Endothelial cell of umbilical vein (primary cell): ENCODE measurements at regions not wholly inside any gene's neighbourhood (a gene's known extent, or its start where the extent isn't known, plus 50 kb on each side); places are given as distances from the start of the nearest gene placed in this dataset.

ENCODE experiments used
- BruUV-seq: library from RNA; stranded (reverse); fragments of 400-500 nt; replicated peaks from 2 replicates; lab custom pipeline; 2021; lab: Mats Ljungman, UMichigan
- CTCF ChIA-PET: fragments of 300-600, 350-600 bp; sonication (Branson Sonifier 250); formaldehyde crosslinking; loops from one replicate; lab custom pipeline; 2021; ENCODE audit warnings: antibody characterized with exemption, inconsistent platforms; lab: Charles Lee
- POLR2A ChIA-PET: fragments of 300-600, 350-600 bp; sonication (Branson Sonifier 250); formaldehyde crosslinking; loops from one replicate; lab custom pipeline; 2021; ENCODE audit warnings: antibody characterized with exemption, inconsistent platforms; lab: Charles Lee
- DNase-seq: peaks from one replicate; pipeline ENCODE4 v3.0.0-alpha.2; 2011; ENCODE audit warnings: low read depth, low spot score
- FAIRE-seq: peaks from 2 replicates; lab custom pipeline; 2011; peaks lifted over from hg19 to GRCh38; lab: Jason Lieb, UNC
- H2AFZ ChIP-seq: 2 replicates; pipeline ENCODE4 v1.6.0; 2012; ENCODE audit warnings: low read depth, low read length, control low read depth, inconsistent platforms
- H3K27ac ChIP-seq: 2 replicates; pipeline ENCODE4 v1.5.1; 2011; ENCODE audit warnings: low read depth, mild to moderate bottlenecking, control low read depth, low read length, moderate library complexity; ENCODE audit not compliant: insufficient read depth
- H3K27me3 ChIP-seq, 2 experiments: 2 replicates each; pipeline versions ENCODE4 v1.6.0 to v1.6.1; 2011; ENCODE audit warnings: low read length in 2 of 2, mixed read lengths in 1 of 2; ENCODE audit not compliant: control insufficient read depth in 2 of 2, insufficient read depth in 2 of 2
- H3K36me3 ChIP-seq, 2 experiments: 2 replicates in 1 of 2; 3 replicates in 1 of 2; pipeline ENCODE4 v1.5.1; 2011; ENCODE audit warnings: low read length in 2 of 2, mild to moderate bottlenecking in 1 of 2, moderate library complexity in 1 of 2; ENCODE audit not compliant: control insufficient read depth in 2 of 2, insufficient read depth in 2 of 2; ENCODE audit errors: extremely low read depth in 1 of 2
- H3K4me1 ChIP-seq: 3 replicates; pipeline ENCODE4 v1.5.1; 2011; ENCODE audit warnings: mild to moderate bottlenecking, low read length; ENCODE audit not compliant: control insufficient read depth, insufficient read depth; ENCODE audit errors: extremely low read depth
- H3K4me2 ChIP-seq: 2 replicates; pipeline ENCODE4 v1.6.1; 2011; ENCODE audit warnings: low read length, control low read depth, mixed read lengths; ENCODE audit not compliant: insufficient read depth
- H3K4me3 ChIP-seq, 3 experiments: fragments of 200-600 bp in 1 of 3; sonication (generic), shearing (Covaris generic) in 1 of 3; replicated peaks in 1 of 3; 2 replicates each; pipeline ENCODE4 v1.5.1; 2011 to 2016; ENCODE audit warnings: control low read depth in 3 of 3, low read length in 3 of 3, mild to moderate bottlenecking in 2 of 3, inconsistent platforms in 1 of 3, low read depth in 1 of 3, moderate library complexity in 1 of 3; ENCODE audit not compliant: insufficient read depth in 1 of 3
- H3K79me2 ChIP-seq: 2 replicates; pipeline ENCODE4 v1.6.0; 2012; ENCODE audit warnings: low read length, inconsistent platforms; ENCODE audit not compliant: control insufficient read depth, insufficient read depth
- H3K9ac ChIP-seq: replicated peaks from 2 replicates; pipeline ENCODE3; 2011; ENCODE audit warnings: low read length, control low read depth; ENCODE audit not compliant: insufficient read depth; ENCODE audit errors: extremely low read depth
- H3K9me1 ChIP-seq: replicated peaks from 3 replicates; pipeline ENCODE4 v1.6.0; 2011; ENCODE audit warnings: mild to moderate bottlenecking, low read length; ENCODE audit not compliant: control insufficient read depth, insufficient read depth; ENCODE audit errors: extremely low read depth
- H3K9me3 ChIP-seq: replicated peaks from 2 replicates; pipeline ENCODE4 v1.5.1; 2012; ENCODE audit warnings: low read length, inconsistent platforms; ENCODE audit not compliant: control insufficient read depth, insufficient read depth
- H4K20me1 ChIP-seq: replicated peaks from 2 replicates; pipeline ENCODE3; 2011; ENCODE audit warnings: mild to moderate bottlenecking, low read length; ENCODE audit not compliant: control insufficient read depth, insufficient read depth; ENCODE audit errors: extremely low read depth
- EZH2 ChIP-seq: IDR thresholded peaks from 2 replicates; pipeline ENCODE4 v1.6.1; 2012; ENCODE audit warnings: borderline replicate concordance, low read depth, mild to moderate bottlenecking, moderate library complexity, low read length, inconsistent platforms; ENCODE audit not compliant: severe bottlenecking
- FOS ChIP-seq: IDR thresholded peaks from 2 replicates; pipeline ENCODE4 v1.6.1; 2011; ENCODE audit warnings: mild to moderate bottlenecking, low read length, moderate library complexity, borderline replicate concordance; ENCODE audit not compliant: insufficient read depth
- GATA2 ChIP-seq: IDR thresholded peaks from 2 replicates; pipeline ENCODE4 v1.7.0; 2011; ENCODE audit warnings: low read depth, mild to moderate bottlenecking, moderate library complexity, mixed read lengths, low read length; ENCODE audit not compliant: insufficient read length, insufficient read depth
- JUN ChIP-seq: IDR thresholded peaks from 2 replicates; pipeline ENCODE4 v1.6.1; 2011; ENCODE audit warnings: borderline replicate concordance, low read depth; ENCODE audit not compliant: insufficient read length, insufficient read depth
- MYC ChIP-seq: IDR thresholded peaks from one replicate; pipeline ENCODE4 v1.6.1; 2011; ENCODE audit warnings: mild to moderate bottlenecking, low read depth, low read length
- POLR2A ChIP-seq: IDR thresholded peaks from 2 replicates; pipeline ENCODE4 v1.6.1; 2012; ENCODE audit warnings: low read depth, mild to moderate bottlenecking, control low read depth, low read length
- POLR2AphosphoS5 ChIP-seq: IDR thresholded peaks from 2 replicates; pipeline ENCODE4 v1.6.1; 2012; ENCODE audit warnings: low read depth, mild to moderate bottlenecking, control low read depth, low read length, moderate library complexity; ENCODE audit not compliant: insufficient read depth
- dilution Hi-C: fragments of 300-500 bp; cut with MboI; formaldehyde crosslinking; loops from one replicate; pipeline ENCODE4 v1.15.0; 2019; ENCODE audit warnings: low sequenced_read_pairs; ENCODE audit not compliant: extremely low pct_ligation_motif_present
- intact Hi-C: fragments of 100-400 bp; cut with micrococcal nuclease; formaldehyde crosslinking; loops from one replicate; pipeline ENCODE4 v1.10.0; 2022
- TF ChIP-seq, protein P1 (sequence below), 2 donors: IDR thresholded peaks; 1 replicate in 1 of 2; 2 replicates in 1 of 2; pipeline ENCODE4 v1.5.1; 2011; ENCODE audit warnings: low read length in 2 of 2, mild to moderate bottlenecking in 2 of 2, moderate library complexity in 2 of 2, control low read depth in 1 of 2, inconsistent platforms in 1 of 2, low read depth in 1 of 2; ENCODE audit not compliant: insufficient read depth in 1 of 2; ENCODE audit errors: extremely low read depth in 1 of 2
- TF ChIP-seq, protein P2 (sequence below): IDR thresholded peaks from 2 replicates; pipeline ENCODE4 v1.6.1; 2011; ENCODE audit not compliant: insufficient read depth, insufficient read length

DNA sequence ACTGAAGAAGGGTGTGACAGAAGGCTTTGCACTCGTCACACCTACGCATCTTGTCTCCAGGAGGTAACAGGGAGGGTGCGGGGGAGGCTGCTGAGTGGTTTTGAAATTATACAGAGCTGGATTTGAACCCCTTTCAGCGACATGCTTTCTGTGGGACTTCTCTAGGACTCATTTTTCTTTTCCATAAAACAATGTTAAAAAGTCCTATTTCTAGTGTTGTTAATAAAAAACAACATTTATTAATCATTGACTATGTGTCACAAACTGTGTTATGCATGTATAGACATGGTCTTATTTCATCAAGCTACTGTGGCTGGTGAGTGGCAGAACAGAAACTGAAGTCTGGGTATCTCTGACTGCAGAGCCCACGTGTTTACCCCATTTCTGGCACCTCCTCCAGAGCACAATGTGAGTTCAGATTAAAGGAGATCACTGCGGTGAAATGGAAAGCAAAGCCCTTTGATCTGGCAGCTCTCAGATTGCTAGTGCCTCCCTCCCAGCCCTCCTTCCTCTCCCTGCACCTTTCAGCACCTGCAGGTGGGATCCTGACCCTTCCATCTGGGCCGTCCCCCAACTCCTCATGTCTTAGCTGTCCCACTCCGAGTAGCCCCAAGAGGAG, 315.5 kb upstream of the MYT1L start:
- Histone ChIP-seq H3K27ac (no peak overlapping the region), H3K4me2 (no peak overlapping the region), H3K27me3 (no peaks in the 10 kb centered on the region), H4K20me1 (no peaks in the 10 kb centered on the region), H3K9me1 (no peaks in the 10 kb centered on the region), H3K9ac (no peak overlapping the region), H2AFZ (no peak overlapping the region), H3K9me3 (peaks cover 12% of the 10 kb centered on the region), H3K79me2 (no peaks in the 10 kb centered on the region), H3K4me1 (no peaks in the 10 kb centered on the region), H3K36me3 (no peaks in the 10 kb centered on the region), H3K4me3 (no peak overlapping the region)
- intact Hi-C loops (no loop called here), dilution Hi-C loops (no loop called here)
- FAIRE-seq (no peak), DNase-seq (no peak)
- BruUV-seq = no TSS peak
- ChIA-PET CTCF (no interaction called here), POLR2A (no interaction called here)
- TF ChIP-seq MYC (no peak), POLR2A (no peak), FOS (no peak), JUN (no peak), EZH2 (no peak), POLR2AphosphoS5 (no peak), GATA2 (no peak)
- TF ChIP-seq, protein P1, sequence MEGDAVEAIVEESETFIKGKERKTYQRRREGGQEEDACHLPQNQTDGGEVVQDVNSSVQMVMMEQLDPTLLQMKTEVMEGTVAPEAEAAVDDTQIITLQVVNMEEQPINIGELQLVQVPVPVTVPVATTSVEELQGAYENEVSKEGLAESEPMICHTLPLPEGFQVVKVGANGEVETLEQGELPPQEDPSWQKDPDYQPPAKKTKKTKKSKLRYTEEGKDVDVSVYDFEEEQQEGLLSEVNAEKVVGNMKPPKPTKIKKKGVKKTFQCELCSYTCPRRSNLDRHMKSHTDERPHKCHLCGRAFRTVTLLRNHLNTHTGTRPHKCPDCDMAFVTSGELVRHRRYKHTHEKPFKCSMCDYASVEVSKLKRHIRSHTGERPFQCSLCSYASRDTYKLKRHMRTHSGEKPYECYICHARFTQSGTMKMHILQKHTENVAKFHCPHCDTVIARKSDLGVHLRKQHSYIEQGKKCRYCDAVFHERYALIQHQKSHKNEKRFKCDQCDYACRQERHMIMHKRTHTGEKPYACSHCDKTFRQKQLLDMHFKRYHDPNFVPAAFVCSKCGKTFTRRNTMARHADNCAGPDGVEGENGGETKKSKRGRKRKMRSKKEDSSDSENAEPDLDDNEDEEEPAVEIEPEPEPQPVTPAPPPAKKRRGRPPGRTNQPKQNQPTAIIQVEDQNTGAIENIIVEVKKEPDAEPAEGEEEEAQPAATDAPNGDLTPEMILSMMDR (IDR thresholded peaks at IDR 0.05; ENCODE audit: extremely low read depth in 1 of 2, insufficient read depth in 1 of 2, low read depth in 1 of 2, low read length in 2 of 2) = no peak
- TF ChIP-seq, protein P2, sequence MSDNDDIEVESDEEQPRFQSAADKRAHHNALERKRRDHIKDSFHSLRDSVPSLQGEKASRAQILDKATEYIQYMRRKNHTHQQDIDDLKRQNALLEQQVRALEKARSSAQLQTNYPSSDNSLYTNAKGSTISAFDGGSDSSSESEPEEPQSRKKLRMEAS = no peak
